ENCODE measurements at regions not wholly inside any gene's neighbourhood (a gene's known extent, or its start where the extent isn't known, plus 50 kb on each side); places are given as distances from the start of the nearest gene placed in this dataset.

- no peak for TF ChIP-seq POLR2A (IDR thresholded peaks at IDR 0.05; ENCODE audit: low read depth, low read length)
- no peak for FAIRE-seq
Measured at GRCh38 chr16:88284626-88285513, 97.9 kb upstream of the ZNF469 start.

DNA sequence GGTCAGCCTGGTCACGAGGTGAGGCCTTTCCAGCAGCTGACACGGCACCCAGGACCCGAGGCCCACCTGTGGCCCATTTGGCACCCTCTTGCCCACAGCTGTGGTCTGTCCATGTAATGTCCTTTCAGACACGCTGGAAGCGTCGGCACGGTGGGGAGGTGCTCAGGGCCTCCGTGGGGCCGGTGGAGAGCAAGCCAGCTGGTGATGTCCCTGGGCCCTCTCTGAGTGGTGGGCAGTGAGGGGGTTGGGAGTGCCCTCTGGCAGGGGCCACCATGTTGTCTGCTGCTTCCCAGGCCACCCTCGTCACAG is 97.3 kb upstream of the ZNF469 start:
- no peak for FAIRE-seq
- DNase-seq (ENCODE audit: insufficient read length, low spot score) = no peak
- TF ChIP-seq POLR2A (IDR thresholded peaks at IDR 0.05; ENCODE audit: low read depth, low read length) = no peak

More at GRCh38 chr16:88284626-88285513, 97.9 kb upstream of the ZNF469 start:
- no peak for DNase-seq (ENCODE audit: insufficient read length, low spot score)

GRCh38 chr16:88286301-88286923 is 96.3 kb upstream of the ZNF469 start:
- FAIRE-seq = no peak
- no peak for DNase-seq (ENCODE audit: insufficient read length, low spot score)

GRCh38 chr16:88287219-88287618 is 95.5 kb upstream of the ZNF469 start:
- no peak for TF ChIP-seq POLR2A (IDR thresholded peaks at IDR 0.05; ENCODE audit: low read depth, low read length)
- no peak for FAIRE-seq
- DNase-seq (ENCODE audit: insufficient read length, low spot score) = peak; percentile 45

More at GRCh38 chr16:88286301-88286923, 96.3 kb upstream of the ZNF469 start:
- TF ChIP-seq POLR2A (IDR thresholded peaks at IDR 0.05; ENCODE audit: low read depth, low read length) = no peak

- TF ChIP-seq POLR2A (IDR thresholded peaks at IDR 0.05; ENCODE audit: low read depth, low read length) = no peak
- DNase-seq (ENCODE audit: insufficient read length, low spot score) = no peak
- FAIRE-seq = no peak
Measured at GRCh38 chr16:88288303-88288702, 94.5 kb upstream of the ZNF469 start.

DNA sequence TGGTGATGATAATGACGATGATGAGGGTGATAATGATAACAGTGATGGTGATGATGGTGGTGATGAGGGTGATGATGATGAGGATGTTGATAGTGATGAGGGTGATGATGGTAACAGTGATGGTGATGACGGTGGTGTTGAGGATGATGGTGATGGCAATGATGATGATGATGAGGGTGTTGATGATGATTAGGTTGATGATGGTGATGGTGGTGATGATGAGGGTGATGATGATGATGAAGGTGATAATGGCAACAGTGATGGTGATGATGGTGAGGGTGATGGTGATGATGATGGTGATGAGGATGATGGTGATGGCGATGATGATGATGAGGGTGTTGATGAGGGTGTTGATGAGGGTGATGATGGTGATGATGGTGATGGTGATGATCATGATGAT is 93.8 kb upstream of the ZNF469 start:
- FAIRE-seq (no peak), DNase-seq (ENCODE audit: insufficient read length, low spot score) (no peak)
- TF ChIP-seq POLR2A (IDR thresholded peaks at IDR 0.05; ENCODE audit: low read depth, low read length) = no peak

- DNase-seq (ENCODE audit: insufficient read length, low spot score) = no peak
- no peak for FAIRE-seq
- TF ChIP-seq POLR2A (IDR thresholded peaks at IDR 0.05; ENCODE audit: low read depth, low read length) = no peak
Measured at GRCh38 chr16:88289561-88289960, 93.2 kb upstream of the ZNF469 start.

DNA sequence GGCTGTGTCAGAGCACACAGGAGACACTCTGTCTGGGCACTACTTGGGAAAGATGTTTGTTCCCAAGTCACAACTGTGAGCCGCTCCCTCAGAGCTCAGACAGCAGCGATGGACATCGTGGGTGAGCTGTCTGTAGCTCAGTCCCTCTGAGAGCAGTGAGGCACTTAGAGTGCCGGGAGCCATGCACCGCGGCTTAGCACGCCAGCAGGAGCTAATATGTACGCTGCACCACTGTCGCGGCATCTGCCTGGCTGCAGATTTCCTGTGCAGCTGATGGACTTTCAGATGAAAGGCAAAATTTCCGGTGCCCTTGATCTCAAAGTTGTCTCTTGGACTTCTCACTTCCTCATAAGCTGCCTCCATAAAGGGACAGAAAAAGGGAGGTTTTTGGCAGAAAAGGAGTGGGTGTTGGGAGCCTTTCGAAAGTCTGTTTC is 92.8 kb upstream of the ZNF469 start:
- DNase-seq (ENCODE audit: insufficient read length, low spot score) (no peak), FAIRE-seq (no peak)
- no peak for TF ChIP-seq POLR2A (IDR thresholded peaks at IDR 0.05; ENCODE audit: low read depth, low read length)

DNA sequence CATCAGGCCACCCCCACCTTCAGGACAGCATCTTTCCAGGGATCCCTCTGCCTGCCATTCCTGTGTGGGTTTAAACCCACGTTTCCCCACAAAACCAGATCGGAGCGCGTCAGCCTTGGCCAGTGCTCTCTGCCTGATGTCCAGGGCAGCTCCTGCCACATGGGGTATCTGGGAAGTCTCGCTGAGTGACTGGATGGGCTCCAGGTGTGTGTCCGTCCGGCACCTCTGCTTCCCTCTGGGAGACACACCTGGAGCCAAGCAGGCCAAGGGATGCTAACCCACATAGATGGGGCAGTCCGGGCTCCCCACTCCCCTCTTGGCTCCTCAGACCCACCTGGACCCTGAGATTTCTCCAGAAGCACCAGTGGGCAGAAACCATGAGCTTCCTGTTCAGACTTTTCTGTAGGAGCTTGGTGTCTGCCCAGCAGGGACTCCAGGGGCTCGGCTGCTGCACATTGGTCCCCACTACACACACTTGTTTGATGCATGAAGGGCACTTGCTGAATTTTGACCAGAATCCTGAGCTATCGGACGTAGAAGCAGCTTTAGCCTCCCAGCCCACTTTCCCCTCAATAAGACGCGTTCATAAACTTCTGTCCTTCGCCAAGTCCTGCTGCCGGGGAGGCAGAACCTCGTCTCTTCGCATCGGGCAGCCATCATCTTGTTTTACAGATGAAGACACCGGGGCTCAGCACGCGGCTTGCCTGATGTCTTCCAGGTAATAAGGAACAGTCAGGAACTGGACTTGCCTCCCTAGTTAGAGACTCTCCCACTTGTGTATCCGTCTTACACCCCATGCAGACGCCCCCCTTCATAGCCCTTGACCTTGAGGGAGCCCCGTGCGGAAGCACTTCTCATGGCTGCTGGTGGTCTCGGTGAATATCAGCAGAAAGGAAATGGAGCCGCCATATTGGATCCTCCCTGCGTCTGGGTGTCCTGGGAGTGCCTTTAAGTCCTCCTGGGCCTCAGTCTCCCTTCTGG is 91.6 kb upstream of the ZNF469 start:
- no peak for DNase-seq (ENCODE audit: insufficient read length, low spot score)
- no peak for FAIRE-seq
- TF ChIP-seq POLR2A (IDR thresholded peaks at IDR 0.05; ENCODE audit: low read depth, low read length) = no peak

DNA sequence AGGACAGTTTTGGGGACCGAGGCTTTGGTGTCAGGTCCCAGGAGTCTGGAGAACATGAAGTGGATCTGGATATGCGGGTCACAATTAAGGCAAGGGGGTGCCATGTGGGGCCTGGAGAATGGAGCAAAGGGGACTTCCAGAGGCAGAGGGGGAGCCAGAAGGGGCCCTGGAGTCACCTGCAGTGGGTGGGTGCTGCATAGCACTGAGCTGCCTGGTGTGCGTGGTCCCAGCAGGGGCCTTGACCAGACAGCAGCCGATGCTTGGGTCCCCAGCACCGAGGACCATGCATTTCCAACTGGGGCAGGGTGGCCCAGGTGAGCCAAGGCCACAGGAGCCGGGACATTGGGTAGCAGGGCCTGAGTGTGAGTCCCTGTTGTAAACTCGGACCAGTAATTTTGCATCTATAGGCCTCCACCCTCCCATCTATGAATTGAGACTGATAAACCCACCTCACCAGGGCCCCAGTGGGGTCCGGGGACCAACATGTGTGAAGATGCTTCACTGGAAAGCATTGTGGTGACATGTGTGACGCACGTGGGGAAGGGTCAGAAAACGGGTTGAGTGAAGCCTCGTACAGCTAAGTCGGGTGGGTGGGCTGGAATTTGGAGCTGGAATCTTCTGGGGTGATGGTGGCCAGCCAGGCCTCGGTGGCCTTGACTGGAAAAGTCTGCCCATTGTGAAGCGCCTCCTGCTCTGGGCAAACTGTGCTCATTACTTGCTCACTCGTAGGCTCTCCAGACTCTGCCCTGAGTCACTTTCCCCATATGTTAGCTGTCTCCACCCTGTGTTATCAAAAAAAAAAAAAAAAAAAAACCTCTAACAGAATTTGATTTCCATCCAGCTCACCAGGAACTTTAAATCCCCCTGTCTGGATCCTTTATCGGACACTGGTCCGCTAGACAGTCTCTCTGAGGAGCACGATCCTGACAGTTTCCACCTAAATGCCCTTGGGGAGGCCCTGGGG is 90.5 kb upstream of the ZNF469 start:
- TF ChIP-seq POLR2A (IDR thresholded peaks at IDR 0.05; ENCODE audit: low read depth, low read length) = no peak
- DNase-seq (ENCODE audit: insufficient read length, low spot score) (no peak), FAIRE-seq (no peak)

- DNase-seq (ENCODE audit: insufficient read length, low spot score) (no peak), FAIRE-seq (no peak)
- TF ChIP-seq POLR2A (IDR thresholded peaks at IDR 0.05; ENCODE audit: low read depth, low read length) = no peak
Measured at GRCh38 chr16:88293097-88293496, 89.7 kb upstream of the ZNF469 start.

DNA sequence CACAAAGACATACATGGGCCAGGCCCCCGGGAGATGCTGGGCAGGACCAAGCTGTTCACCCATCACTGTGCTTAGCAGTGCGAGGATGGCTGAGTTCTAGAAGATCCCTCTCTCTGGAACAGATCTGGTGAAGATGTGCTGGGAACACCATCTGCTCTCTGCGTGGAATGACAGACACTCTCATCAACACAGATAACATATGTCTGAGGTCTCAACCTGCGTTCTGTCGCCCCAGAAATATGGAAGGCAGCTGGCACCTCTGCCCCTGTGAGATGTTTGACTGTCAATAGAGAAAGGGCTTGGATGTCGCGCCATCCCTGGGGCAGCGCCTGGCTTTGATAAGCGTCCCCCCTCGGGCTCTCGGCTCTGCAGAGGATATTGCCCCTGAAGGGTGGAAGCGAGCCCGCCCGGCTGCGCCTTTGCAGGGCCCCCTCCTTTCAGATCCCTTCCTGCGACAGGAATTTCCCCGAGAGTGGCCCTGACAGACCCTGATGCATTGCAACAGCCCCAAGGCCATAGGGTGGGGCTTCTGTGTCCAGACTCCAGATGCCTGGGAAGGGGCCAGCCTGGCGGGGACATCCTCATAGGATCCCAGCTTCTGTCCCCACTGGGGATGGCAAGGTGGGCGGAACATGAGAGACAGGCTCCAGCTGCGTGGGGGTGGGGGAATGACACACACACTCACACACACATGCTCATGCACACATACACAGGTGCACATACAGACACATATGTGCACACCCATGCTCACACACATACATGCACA is 86.9 kb upstream of the ZNF469 start:
- DNase-seq (ENCODE audit: insufficient read length, low spot score) = no peak
- no peak for TF ChIP-seq POLR2A (IDR thresholded peaks at IDR 0.05; ENCODE audit: low read depth, low read length)
- no peak for FAIRE-seq

Measured in H54 (cell line).